Loucy (cell line): ENCODE measurements at regions not wholly inside any gene's neighbourhood (a gene's known extent, or its start where the extent isn't known, plus 50 kb on each side); places are given as distances from the start of the nearest gene placed in this dataset.

ENCODE experiments used
- H2AFZ ChIP-seq: fragments of 200-600 bp; sonication (generic); 2 replicates; pipeline ENCODE4 v1.6.0; 2016; ENCODE audit warnings: antibody characterized with exemption, mild to moderate bottlenecking, low read length, moderate library complexity
- H3F3A ChIP-seq: fragments of 200-600 bp; 2 replicates; pipeline ENCODE4 v1.6.0; 2016; ENCODE audit warnings: antibody characterized with exemption, low read depth, mild to moderate bottlenecking
- H3K27me3 ChIP-seq: fragments of 200-600 bp; sonication (generic); 2 replicates; pipeline ENCODE4 v1.6.1; 2014; ENCODE audit warnings: low read length, mild to moderate bottlenecking; ENCODE audit not compliant: insufficient read depth, poor library complexity, severe bottlenecking
- H3K36me3 ChIP-seq: fragments of 200-600 bp; sonication (generic); 2 replicates; pipeline ENCODE4 v1.6.1; 2016; ENCODE audit warnings: low read length; ENCODE audit not compliant: insufficient read depth
- H3K4me1 ChIP-seq: fragments of 200-600 bp; sonication (generic); 2 replicates; pipeline ENCODE4 v1.5.1; 2014; ENCODE audit warnings: low read length, mild to moderate bottlenecking; ENCODE audit not compliant: insufficient read depth, poor library complexity, severe bottlenecking
- H3K4me2 ChIP-seq: fragments of 200-600 bp; sonication (generic); 2 replicates; pipeline ENCODE4 v1.6.0; 2014; ENCODE audit warnings: antibody characterized with exemption, low read length, low read depth, mild to moderate bottlenecking; ENCODE audit not compliant: poor library complexity, severe bottlenecking
- H3K4me3 ChIP-seq: fragments of 200-600 bp; sonication (generic); 2 replicates; pipeline ENCODE4 v1.5.1; 2014; ENCODE audit warnings: low read length, mild to moderate bottlenecking, mixed read lengths; ENCODE audit not compliant: poor library complexity, severe bottlenecking
- H3K79me2 ChIP-seq: fragments of 200-600 bp; sonication (generic); 2 replicates; pipeline ENCODE4 v1.6.1; 2014; ENCODE audit warnings: low read length; ENCODE audit not compliant: insufficient read depth
- H3K9ac ChIP-seq: fragments of 200-600 bp; sonication (generic); 2 replicates; pipeline ENCODE4 v1.6.0; 2014; ENCODE audit warnings: mild to moderate bottlenecking, low read depth, low read length, moderate library complexity; ENCODE audit not compliant: poor library complexity, severe bottlenecking
- H3K9me2 ChIP-seq: fragments of 200-600 bp; sonication (generic); replicated peaks from 2 replicates; pipeline ENCODE4 v1.6.1; 2016; ENCODE audit warnings: low read depth, low read length, mixed read lengths
- H3K9me3 ChIP-seq: fragments of 200-600 bp; sonication (generic); 2 replicates; pipeline ENCODE4 v1.6.1; 2014; ENCODE audit warnings: mild to moderate bottlenecking, antibody characterized with exemption, low read length, low read depth; ENCODE audit not compliant: insufficient read depth
- H4K20me1 ChIP-seq: fragments of 200-600 bp; sonication (generic); 2 replicates; pipeline ENCODE4 v1.6.0; 2014; ENCODE audit warnings: antibody characterized with exemption, low read length, mild to moderate bottlenecking; ENCODE audit not compliant: insufficient read depth, poor library complexity, severe bottlenecking
- EZH2phosphoT487 ChIP-seq: fragments of 200-600 bp; IDR thresholded peaks from 2 replicates; pipeline ENCODE4 v1.6.1; 2018; ENCODE audit warnings: antibody characterized with exemption, mild to moderate bottlenecking, moderate library complexity, borderline replicate concordance
- TF ChIP-seq, protein P1 (sequence below): fragments of 200-600 bp; sonication (generic); conservative IDR thresholded peaks from 2 replicates; pipeline ENCODE4 v1.5.1; 2014; ENCODE audit warnings: mild to moderate bottlenecking, antibody characterized with exemption, low read length

DNA sequence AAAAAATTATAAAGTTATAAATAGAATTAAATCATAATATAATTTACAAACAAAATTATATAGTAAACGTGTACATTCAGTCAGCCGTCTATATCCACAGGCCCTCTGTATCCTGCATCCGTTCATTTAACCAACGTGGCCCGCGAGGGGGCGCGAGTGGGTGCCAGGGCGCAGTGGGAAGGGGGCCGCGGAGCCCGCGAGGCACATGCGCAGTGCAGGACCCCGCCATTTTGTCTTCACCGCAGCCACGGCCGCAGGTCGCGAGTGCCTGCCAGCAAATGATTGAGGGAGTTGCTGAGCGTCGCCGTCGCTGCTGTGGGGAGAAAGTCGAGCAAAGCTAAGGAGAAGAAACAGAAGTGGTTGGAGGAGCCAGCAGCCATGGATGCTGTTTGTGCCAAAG lies 53.4 kb upstream of the ECI2 start:
- H3K27me3 ChIP-seq: no peaks in the 10 kb centered on the region
- H3F3A ChIP-seq: no peaks in the 10 kb centered on the region
- TF ChIP-seq, protein P1, sequence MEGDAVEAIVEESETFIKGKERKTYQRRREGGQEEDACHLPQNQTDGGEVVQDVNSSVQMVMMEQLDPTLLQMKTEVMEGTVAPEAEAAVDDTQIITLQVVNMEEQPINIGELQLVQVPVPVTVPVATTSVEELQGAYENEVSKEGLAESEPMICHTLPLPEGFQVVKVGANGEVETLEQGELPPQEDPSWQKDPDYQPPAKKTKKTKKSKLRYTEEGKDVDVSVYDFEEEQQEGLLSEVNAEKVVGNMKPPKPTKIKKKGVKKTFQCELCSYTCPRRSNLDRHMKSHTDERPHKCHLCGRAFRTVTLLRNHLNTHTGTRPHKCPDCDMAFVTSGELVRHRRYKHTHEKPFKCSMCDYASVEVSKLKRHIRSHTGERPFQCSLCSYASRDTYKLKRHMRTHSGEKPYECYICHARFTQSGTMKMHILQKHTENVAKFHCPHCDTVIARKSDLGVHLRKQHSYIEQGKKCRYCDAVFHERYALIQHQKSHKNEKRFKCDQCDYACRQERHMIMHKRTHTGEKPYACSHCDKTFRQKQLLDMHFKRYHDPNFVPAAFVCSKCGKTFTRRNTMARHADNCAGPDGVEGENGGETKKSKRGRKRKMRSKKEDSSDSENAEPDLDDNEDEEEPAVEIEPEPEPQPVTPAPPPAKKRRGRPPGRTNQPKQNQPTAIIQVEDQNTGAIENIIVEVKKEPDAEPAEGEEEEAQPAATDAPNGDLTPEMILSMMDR: no peak
- TF ChIP-seq EZH2phosphoT487: no peak
- H2AFZ ChIP-seq: no peak overlapping the region
- no peaks in the 10 kb centered on the region for H3K9me3 ChIP-seq
- H3K79me2 ChIP-seq: no peaks in the 10 kb centered on the region
- H3K36me3 ChIP-seq: no peaks in the 10 kb centered on the region
- H3K4me3 ChIP-seq: no peak overlapping the region
- no peak overlapping the region for H3K9ac ChIP-seq
- H4K20me1 ChIP-seq: no peaks in the 10 kb centered on the region
- no peaks in the 10 kb centered on the region for H3K9me2 ChIP-seq
- no peak overlapping the region for H3K4me2 ChIP-seq
- no peaks in the 10 kb centered on the region for H3K4me1 ChIP-seq

DNA sequence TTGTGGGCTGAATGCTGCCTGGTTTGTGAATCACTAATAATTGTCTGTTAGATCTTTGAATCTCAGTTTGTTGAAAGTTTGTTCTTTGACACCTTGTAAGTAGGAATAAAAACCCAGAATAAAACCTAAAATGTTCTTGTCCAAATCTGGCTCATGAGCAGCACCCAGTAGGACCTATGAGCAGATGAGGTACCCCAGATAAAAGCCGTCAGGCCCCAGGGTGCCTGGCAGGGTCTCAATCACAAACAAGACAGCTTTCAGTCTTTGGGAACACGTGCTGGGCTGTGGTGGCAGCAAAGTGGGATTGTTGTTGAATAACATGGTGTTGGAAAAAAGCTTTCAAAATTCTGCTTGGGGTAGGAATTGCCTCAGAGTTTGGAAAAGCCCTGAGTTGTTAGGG lies 52.1 kb upstream of the ECI2 start:
- H3K4me1 ChIP-seq: no peaks in the 10 kb centered on the region
- TF ChIP-seq, protein P1: no peak
- no peak for TF ChIP-seq EZH2phosphoT487

DNA sequence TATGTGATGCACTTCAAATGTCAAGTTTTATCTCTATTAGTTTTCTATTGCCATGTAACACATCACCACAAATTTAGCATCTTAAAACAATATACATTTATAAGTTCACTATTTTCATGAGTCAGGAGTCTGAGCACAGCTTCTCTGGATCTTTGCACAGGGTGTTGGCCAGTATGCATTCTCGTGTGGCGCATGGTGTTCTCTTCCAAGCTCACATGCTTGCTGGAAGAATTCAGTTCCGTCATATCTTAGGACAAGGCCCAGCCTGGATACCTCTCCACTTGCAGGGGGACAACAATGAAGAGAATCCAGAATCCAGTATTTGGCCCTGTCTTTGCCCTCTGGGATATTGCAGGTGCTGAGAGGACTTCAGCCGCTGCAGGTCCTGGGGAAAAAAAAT lies 51.0 kb upstream of the ECI2 start:
- no peak for TF ChIP-seq EZH2phosphoT487
- TF ChIP-seq, protein P1: no peak
- Histone ChIP-seq H3K9ac (no peak overlapping the region), H3K79me2 (no peaks in the 10 kb centered on the region), H2AFZ (no peak overlapping the region), H3K9me3 (no peaks in the 10 kb centered on the region), H3K27me3 (no peaks in the 10 kb centered on the region), H3K4me3 (no peak overlapping the region), H3K4me2 (no peak overlapping the region), H3K9me2 (no peaks in the 10 kb centered on the region), H3K4me1 (no peaks in the 10 kb centered on the region), H3K36me3 (no peaks in the 10 kb centered on the region), H4K20me1 (no peaks in the 10 kb centered on the region), H3F3A (no peaks in the 10 kb centered on the region)

More for the DNA sequence above, 52.1 kb upstream of the ECI2 start:
- no peak overlapping the region for H3K4me3 ChIP-seq
- H3K36me3 ChIP-seq: no peaks in the 10 kb centered on the region
- no peaks in the 10 kb centered on the region for H4K20me1 ChIP-seq
- H3K9ac ChIP-seq: no peak overlapping the region
- H3K9me3 ChIP-seq: no peaks in the 10 kb centered on the region
- no peaks in the 10 kb centered on the region for H3K9me2 ChIP-seq
- H3K27me3 ChIP-seq: no peaks in the 10 kb centered on the region
- H3F3A ChIP-seq: no peaks in the 10 kb centered on the region
- H2AFZ ChIP-seq: no peak overlapping the region
- H3K79me2 ChIP-seq: no peaks in the 10 kb centered on the region
- no peak overlapping the region for H3K4me2 ChIP-seq
